Subcutaneous abdominal adipose tissue (tissue), 5 donors: ENCODE measurements at regions not wholly inside any gene's neighbourhood (a gene's known extent, or its start where the extent isn't known, plus 50 kb on each side); places are given as distances from the start of the nearest gene placed in this dataset.

ENCODE experiments used
- H3K27ac ChIP-seq: one replicate; pipeline ENCODE4 v1.7.0; 2013; ENCODE audit warnings: low read depth, mild to moderate bottlenecking, inconsistent platforms, low read length, moderate library complexity
- H3K27me3 ChIP-seq, 5 donors: one replicate each; pipeline ENCODE4 v1.7.0; 2013; ENCODE audit warnings: low read length in 5 of 5, inconsistent platforms in 1 of 5; ENCODE audit not compliant: control insufficient read depth in 5 of 5, insufficient read depth in 4 of 5
- H3K36me3 ChIP-seq, 5 donors: one replicate each; pipeline ENCODE4 v1.7.0; 2013; ENCODE audit warnings: low read length in 5 of 5; ENCODE audit not compliant: control insufficient read depth in 5 of 5, insufficient read depth in 5 of 5
- H3K4me1 ChIP-seq, 5 donors: one replicate each; pipeline ENCODE4 v1.7.0; 2013; ENCODE audit warnings: low read length in 5 of 5, mild to moderate bottlenecking in 3 of 5, moderate library complexity in 1 of 5; ENCODE audit not compliant: control insufficient read depth in 5 of 5, insufficient read depth in 5 of 5
- H3K4me3 ChIP-seq, 5 donors: one replicate each; pipeline ENCODE4 v1.7.0; 2013; ENCODE audit warnings: low read length in 5 of 5, low read depth in 1 of 5
- H3K9ac ChIP-seq, 5 donors: one replicate each; pipeline ENCODE4 v1.7.0; 2013; ENCODE audit warnings: low read length in 5 of 5, mild to moderate bottlenecking in 4 of 5, moderate library complexity in 3 of 5
- H3K9me3 ChIP-seq, 5 donors: one replicate each; pipeline ENCODE4 v1.7.0; 2013; ENCODE audit warnings: low read length in 5 of 5; ENCODE audit not compliant: control insufficient read depth in 5 of 5
- donor health status: healthy.
- donor health status: healthy.
- donor health status: healthy.
- donor health status: healthy.
- donor health status: healthy.

DNA sequence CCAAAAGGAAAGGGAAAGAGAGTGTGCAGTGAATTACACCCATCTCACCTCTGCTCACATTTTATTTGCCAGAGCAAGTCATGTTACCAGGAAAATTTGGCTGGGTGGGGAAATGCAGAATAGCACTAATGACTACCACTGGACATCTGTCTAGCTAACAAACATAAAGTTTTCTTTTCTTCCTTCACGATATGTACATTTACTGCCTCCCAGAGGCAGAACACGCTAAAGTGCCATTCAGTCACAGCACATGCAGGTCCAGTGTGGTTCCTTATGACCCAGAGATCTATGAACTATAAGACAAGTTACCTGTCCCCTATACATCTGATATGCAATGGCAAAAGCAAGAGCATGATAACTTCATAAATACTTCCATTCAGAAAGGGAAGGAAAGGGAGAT, 194.1 kb downstream of the OGFRL1 start:
- H3K9me3 ChIP-seq: no peaks in the 10 kb centered on the region
- H3K27me3 ChIP-seq: no peaks in the 10 kb centered on the region
- no peak overlapping the region for H3K27ac ChIP-seq
- no peaks in the 10 kb centered on the region for H3K36me3 ChIP-seq
- H3K4me3 ChIP-seq: no peak overlapping the region
- H3K9ac ChIP-seq: no peak overlapping the region
- peaks cover 4 to 54% (median 39%) of the 10 kb centered on the region in 5 donors for H3K4me1 ChIP-seq

- H3K27ac ChIP-seq: no peak overlapping the region
Observed at GRCh38 chr6:71486461-71486860, 197.8 kb downstream of the OGFRL1 start.

DNA sequence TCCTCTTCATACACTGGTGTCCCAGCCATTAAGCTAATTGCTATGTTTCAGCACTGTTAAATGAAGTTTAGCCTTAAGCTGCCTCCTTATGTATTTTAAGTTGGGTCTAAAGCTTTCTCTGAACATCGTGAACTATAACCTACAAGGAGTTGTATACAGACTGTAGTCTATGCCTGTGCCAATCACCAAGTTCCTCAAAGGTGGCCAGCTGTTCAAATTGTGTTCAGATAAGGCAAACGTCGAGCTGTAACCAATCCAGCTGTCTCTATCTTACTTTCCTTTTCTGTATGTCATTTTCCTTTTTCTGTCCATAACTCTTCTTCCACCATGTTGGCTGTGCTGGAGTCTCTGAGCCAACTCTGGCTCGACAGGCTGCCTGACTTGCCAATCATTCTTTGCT, 199.6 kb downstream of the OGFRL1 start:
- no peaks in the 10 kb centered on the region for H3K36me3 ChIP-seq
- H3K27me3 ChIP-seq: no peaks in the 10 kb centered on the region
- H3K4me1 ChIP-seq: peaks cover 0 to 2% (median 0%) of the 10 kb centered on the region in 5 donors
- no peak overlapping the region for H3K9ac ChIP-seq
- no peak overlapping the region for H3K4me3 ChIP-seq
- no peak overlapping the region for H3K27ac ChIP-seq
- no peaks in the 10 kb centered on the region for H3K9me3 ChIP-seq

More at GRCh38 chr6:71486461-71486860, 197.8 kb downstream of the OGFRL1 start:
- peaks cover under 1 to 19% (median 4%) of the 10 kb centered on the region in 5 donors for H3K4me1 ChIP-seq
- no peaks in the 10 kb centered on the region for H3K27me3 ChIP-seq
- no peak overlapping the region for H3K4me3 ChIP-seq
- H3K36me3 ChIP-seq: no peaks in the 10 kb centered on the region
- no peak overlapping the region for H3K9ac ChIP-seq
- H3K9me3 ChIP-seq: no peaks in the 10 kb centered on the region

DNA sequence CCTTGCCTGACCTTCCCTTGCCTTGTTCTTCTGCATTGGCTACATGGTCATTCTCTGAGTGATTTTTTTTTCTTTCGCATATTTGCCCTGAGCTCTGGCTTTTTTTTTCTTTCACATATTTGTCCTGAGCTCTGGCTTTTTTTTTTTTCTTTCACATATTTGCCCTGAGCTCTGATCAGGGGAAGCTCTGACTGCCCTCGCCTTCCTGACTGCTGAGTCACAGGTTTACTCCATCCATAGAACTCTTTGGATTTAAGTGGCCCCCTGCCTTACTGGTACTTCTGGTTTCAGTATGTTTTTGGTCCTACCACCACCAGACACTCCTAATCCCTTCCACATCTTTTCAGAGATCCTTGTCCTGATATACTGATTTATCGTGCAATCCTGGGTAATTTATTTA, 201.1 kb downstream of the OGFRL1 start:
- H3K9ac ChIP-seq: no peak overlapping the region

DNA sequence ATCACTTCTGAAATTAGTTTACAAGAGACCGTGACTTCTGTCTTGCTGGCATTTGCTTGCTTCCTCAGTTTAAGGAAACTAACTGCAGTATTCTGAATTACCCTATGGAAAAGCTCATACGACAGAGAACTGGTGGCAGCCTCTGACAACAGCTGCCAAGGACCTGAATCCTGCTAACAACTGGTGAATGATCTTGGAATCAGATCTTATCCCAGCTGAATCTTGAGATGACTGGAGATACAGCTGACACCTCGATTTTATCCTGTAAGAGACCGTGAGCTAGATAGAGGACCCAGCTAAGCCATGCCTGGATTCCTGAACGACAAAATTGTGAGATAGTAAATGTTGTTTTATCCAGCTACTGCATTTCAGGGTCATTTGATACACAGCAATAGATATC, 202.3 kb downstream of the OGFRL1 start:
- Histone ChIP-seq H3K27ac (no peak overlapping the region), H3K27me3 (no peaks in the 10 kb centered on the region), H3K4me3 (no peak overlapping the region), H3K4me1 (peaks cover 0 to 2% (median 2%) of the 10 kb centered on the region in 5 donors), H3K9me3 (no peaks in the 10 kb centered on the region), H3K9ac (no peak overlapping the region), H3K36me3 (no peaks in the 10 kb centered on the region)

More for the DNA sequence above, 201.1 kb downstream of the OGFRL1 start:
- Histone ChIP-seq H3K4me3 (no peak overlapping the region), H3K9me3 (no peaks in the 10 kb centered on the region), H3K27me3 (no peaks in the 10 kb centered on the region), H3K36me3 (no peaks in the 10 kb centered on the region), H3K27ac (no peak overlapping the region), H3K4me1 (peaks cover 0 to 2% (median 0%) of the 10 kb centered on the region in 5 donors)

DNA sequence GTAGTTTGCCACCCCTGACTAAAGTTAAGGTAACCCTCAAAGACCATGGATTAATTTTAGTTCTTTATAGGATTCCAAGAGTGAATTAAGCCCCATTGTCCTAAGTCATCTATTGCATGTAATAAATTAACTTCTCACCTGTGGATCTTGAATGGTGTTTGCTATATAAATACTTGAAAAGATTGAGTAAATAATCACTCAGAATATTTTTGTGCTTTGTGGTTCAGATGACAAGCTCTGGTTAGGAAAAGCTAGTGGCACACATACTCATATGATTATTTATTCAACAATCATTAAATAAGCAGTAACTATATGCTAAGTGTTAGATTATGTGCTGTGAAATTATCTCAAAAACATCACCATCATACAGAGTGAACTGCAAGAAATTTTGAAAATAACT, 203.2 kb downstream of the OGFRL1 start:
- no peak overlapping the region for H3K9ac ChIP-seq
- H3K9me3 ChIP-seq: no peaks in the 10 kb centered on the region
- H3K4me3 ChIP-seq: no peak overlapping the region
- H3K27me3 ChIP-seq: no peaks in the 10 kb centered on the region
- H3K36me3 ChIP-seq: no peaks in the 10 kb centered on the region
- peaks cover 0 to 6% (median 2%) of the 10 kb centered on the region in 5 donors for H3K4me1 ChIP-seq
- no peak overlapping the region for H3K27ac ChIP-seq

GRCh38 chr6:71492668-71493067, 204.1 kb downstream of the OGFRL1 start:
- Histone ChIP-seq H3K4me1 (peaks cover 0 to 7% (median 2%) of the 10 kb centered on the region in 5 donors), H3K9ac (no peak overlapping the region), H3K27me3 (no peaks in the 10 kb centered on the region), H3K36me3 (no peaks in the 10 kb centered on the region), H3K4me3 (no peak overlapping the region), H3K27ac (no peak overlapping the region), H3K9me3 (no peaks in the 10 kb centered on the region)

DNA sequence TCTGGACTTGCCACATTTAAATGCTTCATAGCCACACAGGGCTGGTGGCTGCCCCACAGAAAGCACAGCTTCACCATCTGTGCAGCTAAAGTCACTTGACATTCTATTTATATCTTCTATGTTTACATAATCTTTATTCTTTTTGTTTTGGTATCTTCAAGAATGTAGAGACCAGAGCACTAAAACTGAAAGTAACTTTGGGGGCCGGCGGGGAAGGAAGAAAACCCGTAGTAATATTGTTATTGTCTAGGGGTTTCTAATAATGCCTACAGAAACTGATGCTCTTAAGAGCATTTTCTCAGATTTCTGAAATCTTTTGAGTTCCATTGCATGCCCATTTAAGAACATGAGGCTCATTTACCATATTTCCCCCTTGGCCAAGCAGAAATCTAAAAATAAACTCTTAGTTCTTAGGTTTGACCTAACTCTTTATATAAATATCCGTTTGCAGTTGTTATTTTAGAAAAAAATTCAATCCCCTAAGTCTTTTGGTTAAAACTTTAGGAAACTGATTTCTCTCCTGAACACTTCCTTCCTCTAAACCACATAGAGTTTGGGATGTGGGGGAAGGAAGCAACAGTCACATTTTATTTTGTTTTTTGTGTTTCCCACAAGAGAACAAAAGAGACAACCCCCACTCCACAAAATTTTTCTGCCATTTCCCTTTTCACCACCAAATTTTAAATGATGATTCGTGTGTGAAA, 207.6 kb downstream of the OGFRL1 start:
- H3K27ac ChIP-seq: peak overlapping the region; percentile 39
- H3K36me3 ChIP-seq: no peaks in the 10 kb centered on the region
- peak overlapping the region; percentile 34 to 71 (median 55) for H3K4me3 ChIP-seq

GRCh38 chr6:71496722-71497033, 208.1 kb downstream of the OGFRL1 start:
- Histone ChIP-seq H3K9ac (peak overlapping the region in 1 of 5 donors; percentile 51), H3K27me3 (no peaks in the 10 kb centered on the region), H3K4me3 (peak overlapping the region in 3 of 5 donors; percentile 34 to 64 (median 50)), H3K9me3 (no peaks in the 10 kb centered on the region), H3K36me3 (no peaks in the 10 kb centered on the region), H3K4me1 (peaks cover 0 to 7% (median 2%) of the 10 kb centered on the region in 5 donors), H3K27ac (peak overlapping the region; percentile 39)

More for the DNA sequence above, 207.6 kb downstream of the OGFRL1 start:
- Histone ChIP-seq H3K9me3 (no peaks in the 10 kb centered on the region), H3K9ac (peak overlapping the region in 1 of 5 donors; percentile 51), H3K4me1 (peaks cover 0 to 7% (median 2%) of the 10 kb centered on the region in 5 donors), H3K27me3 (no peaks in the 10 kb centered on the region)

- no peaks in the 10 kb centered on the region for H3K36me3 ChIP-seq
- no peaks in the 10 kb centered on the region for H3K27me3 ChIP-seq
- H3K9ac ChIP-seq: no peak overlapping the region
- H3K4me1 ChIP-seq: peaks cover 0 to 11% (median 2%) of the 10 kb centered on the region in 5 donors
- no peak overlapping the region for H3K27ac ChIP-seq
- no peak overlapping the region for H3K4me3 ChIP-seq
- no peaks in the 10 kb centered on the region for H3K9me3 ChIP-seq
Observed at GRCh38 chr6:71498638-71499037, 210.0 kb downstream of the OGFRL1 start.
